Spinal cord (tissue), 9 donors: ENCODE measurements at regions not wholly inside any gene's neighbourhood (a gene's known extent, or its start where the extent isn't known, plus 50 kb on each side); places are given as distances from the start of the nearest gene placed in this dataset.
A peak's percentile ranks its signal among the peaks of the same experiment; 100 is the strongest.
"Not testable (repeated sequence)": the region's sequence is repeated elsewhere in the genome, so short reads cannot be mapped to it uniquely, and the experiment has no call there.

Experiments
- DNase-seq, 6 donors: peaks; one replicate each; pipeline versions ENCODE4 v3.0.0 to v3.0.0-alpha.2; 2013 to 2015; ENCODE audit warnings: low spot score in 6 of 6, low read depth in 4 of 6
- H3K27ac ChIP-seq: one replicate; pipeline ENCODE4 v1.5.1; 2013; ENCODE audit warnings: low read depth, low read length, control low read depth
- H3K27me3 ChIP-seq: one replicate; pipeline ENCODE4 v1.6.1; 2013; ENCODE audit warnings: low read length; ENCODE audit not compliant: control insufficient read depth, insufficient read depth
- H3K36me3 ChIP-seq: one replicate; pipeline ENCODE4 v1.6.1; 2013; ENCODE audit warnings: low read length; ENCODE audit not compliant: control insufficient read depth, insufficient read depth
- H3K4me1 ChIP-seq: one replicate; pipeline ENCODE4 v1.6.1; 2013; ENCODE audit warnings: low read length; ENCODE audit not compliant: control insufficient read depth, insufficient read depth
- H3K4me3 ChIP-seq: one replicate; pipeline ENCODE4 v1.5.1; 2013; ENCODE audit warnings: low read depth, low read length, control low read depth
- H3K9me3 ChIP-seq: one replicate; pipeline ENCODE4 v1.6.1; 2013; ENCODE audit warnings: low read length; ENCODE audit not compliant: control insufficient read depth, insufficient read depth
- WGBS: methylation state at CpG from one replicate; pipeline ENCODE4 v1.1.5; 2013; ENCODE audit warnings: missing lambda C conversion rate; ENCODE audit not compliant: insufficient coverage; 5-methylcytosine and 5-hydroxymethylcytosine counted together
- donor health status: healthy.

GRCh38 chr7:91352091-91352490 lies 87.9 kb downstream of the FZD1 start:
- H3K27me3 ChIP-seq, result no peaks in the 10 kb centered on the region
- DNase-seq, result peak in 1 of 6 donors; percentile 14
- H3K27ac ChIP-seq, result no peak overlapping the region
- H3K4me3 ChIP-seq, result no peak overlapping the region
- 86% methylated on average over 3 of the region's 4 CpGs for WGBS
- H3K36me3 ChIP-seq, result no peaks in the 10 kb centered on the region
- no peaks in the 10 kb centered on the region for H3K9me3 ChIP-seq
- peaks cover 5% of the 10 kb centered on the region for H3K4me1 ChIP-seq

DNA sequence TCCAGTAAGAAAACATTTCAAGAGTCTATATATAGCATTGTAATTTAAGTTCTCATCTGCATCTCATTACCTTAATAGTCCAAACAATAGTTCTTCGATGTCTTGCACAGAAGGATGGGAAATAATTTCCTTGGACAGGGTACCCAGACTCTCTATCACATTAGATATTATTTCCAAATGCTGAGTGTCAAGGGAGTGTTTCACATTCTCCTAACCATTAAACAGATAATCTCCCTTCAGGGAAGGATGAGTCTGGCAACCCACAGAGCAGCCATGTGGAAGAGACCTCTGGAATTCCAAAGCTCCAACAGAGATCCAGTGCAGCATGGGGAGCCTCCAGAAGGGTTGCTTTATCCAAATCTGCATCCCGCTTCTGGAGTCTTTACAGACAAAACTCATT lies 89.6 kb downstream of the FZD1 start:
- WGBS, result no CpG with 5 or more reads among the region's 2 CpGs

GRCh38 chr7:91355695-91356435 lies 91.6 kb downstream of the FZD1 start:
- DNase-seq, result no peak
- Histone ChIP-seq H3K9me3 (no peaks in the 10 kb centered on the region), H3K27ac (no peak overlapping the region), H3K4me3 (no peak overlapping the region), H3K4me1 (no peaks in the 10 kb centered on the region), H3K27me3 (no peaks in the 10 kb centered on the region), H3K36me3 (no peaks in the 10 kb centered on the region)
- 25% methylated on average over 1 of the region's 7 CpGs for WGBS

More for the DNA sequence above, 89.6 kb downstream of the FZD1 start:
- H3K36me3 ChIP-seq, result no peaks in the 10 kb centered on the region
- no peak overlapping the region for H3K27ac ChIP-seq
- no peak overlapping the region for H3K4me3 ChIP-seq
- H3K9me3 ChIP-seq, result no peaks in the 10 kb centered on the region
- DNase-seq, result peak in 1 of 6 donors; percentile 80
- H3K4me1 ChIP-seq, result no peaks in the 10 kb centered on the region
- no peaks in the 10 kb centered on the region for H3K27me3 ChIP-seq

- Histone ChIP-seq H3K9me3 (no peaks in the 10 kb centered on the region), H3K27ac (no peak overlapping the region), H3K4me3 (no peak overlapping the region), H3K27me3 (no peaks in the 10 kb centered on the region), H3K36me3 (no peaks in the 10 kb centered on the region), H3K4me1 (no peaks in the 10 kb centered on the region)
- DNase-seq, result no peak
These were observed 92.7 kb downstream of the FZD1 start for GRCh38 chr7:91356915-91357314.

- no CpG with 5 or more reads among the region's 1 CpG for WGBS
- Histone ChIP-seq H3K36me3 (no peaks in the 10 kb centered on the region), H3K4me1 (no peaks in the 10 kb centered on the region), H3K4me3 (no peak overlapping the region), H3K9me3 (no peaks in the 10 kb centered on the region), H3K27me3 (no peaks in the 10 kb centered on the region), H3K27ac (no peak overlapping the region)
- no peak for DNase-seq
These were observed 93.1 kb downstream of the FZD1 start for GRCh38 chr7:91357379-91357778.

DNA sequence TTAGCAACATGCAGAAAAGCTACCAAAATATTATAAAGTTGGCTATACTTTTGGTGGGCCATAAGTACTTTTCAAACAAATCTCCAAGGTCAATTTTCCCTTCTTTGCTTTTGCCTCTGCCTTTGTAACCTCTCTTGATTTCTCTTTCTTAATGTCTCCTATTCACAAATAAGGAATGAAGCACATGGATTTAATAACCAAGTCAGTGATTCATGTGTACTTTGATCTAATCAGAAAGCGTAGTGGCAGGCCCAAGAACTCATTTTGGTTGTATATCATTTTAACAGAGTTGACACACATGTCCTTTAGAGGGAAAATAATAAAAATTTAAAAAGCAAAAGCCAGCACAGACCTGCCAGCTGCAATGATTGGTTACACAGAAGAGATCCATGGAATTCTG lies 93.7 kb downstream of the FZD1 start:
- Histone ChIP-seq H3K4me1 (no peaks in the 10 kb centered on the region), H3K4me3 (no peak overlapping the region), H3K9me3 (no peaks in the 10 kb centered on the region), H3K36me3 (no peaks in the 10 kb centered on the region), H3K27me3 (no peaks in the 10 kb centered on the region), H3K27ac (no peak overlapping the region)
- DNase-seq, result no peak
- no CpG with 5 or more reads among the region's 1 CpG for WGBS

- WGBS, result no CpG with 5 or more reads among the region's 2 CpGs
- peak in 2 of 6 donors; percentile 26 to 68 for DNase-seq
- H3K9me3 ChIP-seq, result no peaks in the 10 kb centered on the region
- no peaks in the 10 kb centered on the region for H3K36me3 ChIP-seq
- no peaks in the 10 kb centered on the region for H3K27me3 ChIP-seq
- H3K27ac ChIP-seq, result no peak overlapping the region
- no peaks in the 10 kb centered on the region for H3K4me1 ChIP-seq
- H3K4me3 ChIP-seq, result no peak overlapping the region
These were observed 94.1 kb downstream of the FZD1 start for GRCh38 chr7:91358303-91358702.

DNA sequence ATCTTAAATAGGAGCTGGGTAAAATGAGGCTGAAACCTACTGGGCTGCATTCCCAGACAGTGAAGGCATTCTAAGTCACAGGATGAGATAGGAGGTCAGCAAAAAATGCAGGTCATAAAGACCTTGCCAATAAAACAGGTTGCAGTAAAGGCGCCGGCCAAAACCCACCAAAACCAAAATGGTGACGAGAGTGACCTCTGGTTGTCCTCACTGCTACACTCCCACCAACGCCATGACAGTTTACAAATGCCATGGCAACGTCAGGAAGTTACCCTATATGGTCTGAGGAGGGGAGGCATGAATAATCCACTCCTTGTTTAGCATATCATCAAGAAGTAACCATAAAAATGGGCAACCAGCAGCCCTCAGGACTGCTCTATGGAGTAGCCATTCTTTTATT lies 100.9 kb downstream of the FZD1 start:
- H3K36me3 ChIP-seq, H3K27me3 ChIP-seq, DNase-seq, H3K27ac ChIP-seq, H3K4me1 ChIP-seq, H3K4me3 ChIP-seq, H3K9me3 ChIP-seq: not testable (repeated sequence)
- no CpG with 5 or more reads among the region's 5 CpGs for WGBS

DNA sequence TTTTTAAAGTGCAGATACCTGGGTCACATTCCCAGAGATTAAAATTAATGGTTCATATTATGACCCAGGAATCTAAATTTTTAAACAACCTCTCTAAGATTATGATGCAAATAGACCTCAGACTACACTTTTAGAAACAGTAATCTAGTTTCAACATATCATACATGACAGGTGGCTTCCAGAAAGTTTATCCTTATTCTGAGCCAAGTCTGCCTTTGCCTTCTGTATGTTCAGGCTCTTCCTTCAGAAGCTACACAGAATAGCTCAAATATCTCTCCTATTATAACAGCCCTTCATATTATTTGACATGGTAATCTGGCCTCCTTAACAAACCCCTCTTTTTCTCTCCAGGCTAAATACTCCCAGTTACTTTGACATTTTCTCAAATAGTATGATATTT lies 101.9 kb downstream of the FZD1 start:
- H3K27me3 ChIP-seq, result no peaks in the 10 kb centered on the region
- no peaks in the 10 kb centered on the region for H3K9me3 ChIP-seq
- no peaks in the 10 kb centered on the region for H3K36me3 ChIP-seq
- no peaks in the 10 kb centered on the region for H3K4me1 ChIP-seq
- H3K4me3 ChIP-seq, result no peak overlapping the region
- peak in 1 of 6 donors; percentile 63 for DNase-seq
- H3K27ac ChIP-seq, result no peak overlapping the region

- Histone ChIP-seq H3K27me3 (no peaks in the 10 kb centered on the region), H3K9me3 (no peaks in the 10 kb centered on the region), H3K4me1 (no peaks in the 10 kb centered on the region), H3K27ac (no peak overlapping the region), H3K36me3 (no peaks in the 10 kb centered on the region), H3K4me3 (no peak overlapping the region)
- 50% methylated on average over 1 of the region's 6 CpGs for WGBS
- no peak for DNase-seq
These were observed 103.8 kb downstream of the FZD1 start for GRCh38 chr7:91367812-91368578.
